ENCODE measurements at regions not wholly inside any gene's neighbourhood (a gene's known extent, or its start where the extent isn't known, plus 50 kb on each side); places are given as distances from the start of the nearest gene placed in this dataset.

DNA sequence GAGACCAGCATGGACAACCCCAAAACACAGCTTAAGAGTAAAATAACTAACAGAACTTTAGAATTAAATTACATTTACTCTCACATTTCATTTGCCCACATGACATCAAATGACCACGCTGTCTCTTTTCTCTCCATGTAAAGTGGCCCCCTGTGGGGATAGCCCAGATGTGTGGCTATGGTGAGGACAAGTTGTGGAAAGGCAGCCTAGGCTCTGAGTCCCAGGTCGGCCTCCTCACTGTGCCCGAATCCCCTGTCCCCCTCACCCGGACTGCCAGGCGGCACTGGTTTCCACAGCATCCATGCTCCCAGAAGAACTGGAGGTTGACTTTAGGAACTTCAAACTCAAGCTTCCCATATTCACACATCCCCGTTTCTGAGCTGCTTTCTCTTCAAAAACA, 111.8 kb upstream of the UQCRFS1 start:
- H3K36me3 ChIP-seq (ENCODE audit: control insufficient read depth in 2 of 2, extremely low read depth in 1 of 2, insufficient read depth in 2 of 2, low read length in 2 of 2), result no peaks in the 10 kb centered on the region
- no peaks in the 10 kb centered on the region for H3K79me2 ChIP-seq (ENCODE audit: control insufficient read depth, insufficient read depth, low read length)
- dilution Hi-C loops (cut with MboI; ENCODE audit: extremely low pct_ligation_motif_present, low sequenced_read_pairs), result no loop called here
- FAIRE-seq, result no peak
- H3K9me3 ChIP-seq (ENCODE audit: control insufficient read depth, low read depth, low read length), result peaks cover 15% of the 10 kb centered on the region
- no peaks in the 10 kb centered on the region for H3K9me1 ChIP-seq (ENCODE audit: control insufficient read depth, extremely low read depth, insufficient read depth, low read length)
- H3K4me3 ChIP-seq (ENCODE audit: control insufficient read depth in 2 of 3, extremely low read depth in 1 of 3, insufficient read depth in 2 of 3, low read depth in 1 of 3, low read length in 3 of 3), result no peak overlapping the region
- no peak overlapping the region for H3K27ac ChIP-seq (ENCODE audit: control insufficient read depth, insufficient read depth, low read length)
- no peaks in the 10 kb centered on the region for H4K20me1 ChIP-seq (ENCODE audit: control insufficient read depth, extremely low read depth, insufficient read depth, low read length)
- H3K4me1 ChIP-seq (ENCODE audit: control insufficient read depth, extremely low read depth, insufficient read depth, low read length), result no peaks in the 10 kb centered on the region
- no peak overlapping the region for H2AFZ ChIP-seq (ENCODE audit: control insufficient read depth, low read length)
- no peak overlapping the region for H3K4me2 ChIP-seq (ENCODE audit: control insufficient read depth, extremely low read depth, insufficient read depth, low read depth, low read length)
- H3K9ac ChIP-seq (ENCODE audit: control insufficient read depth, extremely low read depth, insufficient read depth, low read length), result no peak overlapping the region
- no peaks in the 10 kb centered on the region for H3K27me3 ChIP-seq (ENCODE audit: control insufficient read depth, extremely low read depth, insufficient read depth, low read length)
- TF ChIP-seq EZH2 (IDR thresholded peaks at IDR 0.05; ENCODE audit: low read length) (no peak), CTCF (optimal IDR thresholded peaks at IDR 0.05 in 1 of 3, IDR thresholded peaks at IDR 0.05 in 1 of 3, conservative IDR thresholded peaks at IDR 0.05 in 1 of 3; ENCODE audit: extremely low read depth in 1 of 3, insufficient read depth in 2 of 3, low read length in 3 of 3) (no peak)
- DNase-seq (ENCODE audit: low read depth, low spot score), result no peak

- no peak overlapping the region for H2AFZ ChIP-seq (ENCODE audit: control insufficient read depth, low read length)
- dilution Hi-C loops (cut with MboI; ENCODE audit: extremely low pct_ligation_motif_present, low sequenced_read_pairs), result no loop called here
- H3K4me3 ChIP-seq (ENCODE audit: control insufficient read depth in 2 of 3, extremely low read depth in 1 of 3, insufficient read depth in 2 of 3, low read depth in 1 of 3, low read length in 3 of 3), result no peak overlapping the region
- no peaks in the 10 kb centered on the region for H3K4me1 ChIP-seq (ENCODE audit: control insufficient read depth, extremely low read depth, insufficient read depth, low read length)
- no peak overlapping the region for H3K27ac ChIP-seq (ENCODE audit: control insufficient read depth, insufficient read depth, low read length)
- H3K27me3 ChIP-seq (ENCODE audit: control insufficient read depth, extremely low read depth, insufficient read depth, low read length), result no peaks in the 10 kb centered on the region
- DNase-seq (ENCODE audit: low read depth, low spot score), result no peak
- no peak for FAIRE-seq
- H4K20me1 ChIP-seq (ENCODE audit: control insufficient read depth, extremely low read depth, insufficient read depth, low read length), result no peaks in the 10 kb centered on the region
- no peaks in the 10 kb centered on the region for H3K79me2 ChIP-seq (ENCODE audit: control insufficient read depth, insufficient read depth, low read length)
- H3K9me1 ChIP-seq (ENCODE audit: control insufficient read depth, extremely low read depth, insufficient read depth, low read length), result no peaks in the 10 kb centered on the region
- TF ChIP-seq CTCF (optimal IDR thresholded peaks at IDR 0.05 in 1 of 3, IDR thresholded peaks at IDR 0.05 in 1 of 3, conservative IDR thresholded peaks at IDR 0.05 in 1 of 3; ENCODE audit: extremely low read depth in 1 of 3, insufficient read depth in 2 of 3, low read length in 3 of 3) (no peak), EZH2 (IDR thresholded peaks at IDR 0.05; ENCODE audit: low read length) (no peak)
- no peak overlapping the region for H3K9ac ChIP-seq (ENCODE audit: control insufficient read depth, extremely low read depth, insufficient read depth, low read length)
- no peak overlapping the region for H3K4me2 ChIP-seq (ENCODE audit: control insufficient read depth, extremely low read depth, insufficient read depth, low read depth, low read length)
- H3K36me3 ChIP-seq (ENCODE audit: control insufficient read depth in 2 of 2, extremely low read depth in 1 of 2, insufficient read depth in 2 of 2, low read length in 2 of 2), result no peaks in the 10 kb centered on the region
- H3K9me3 ChIP-seq (ENCODE audit: control insufficient read depth, low read depth, low read length), result peaks cover 18% of the 10 kb centered on the region
These were observed 112.5 kb upstream of the UQCRFS1 start for GRCh38 chr19:29325241-29325975.

Measured in keratinocyte (primary cell).